Activated CD4-positive, alpha-beta memory T cell treated with anti-CD3 and anti-CD28 coated beads, Interleukin-2, amount 10 ng/mL, durations not matched to agents 7 days and 5 days (primary cell): ENCODE measurements at regions not wholly inside any gene's neighbourhood (a gene's known extent, or its start where the extent isn't known, plus 50 kb on each side); places are given as distances from the start of the nearest gene placed in this dataset.
"Not testable (repeated sequence)": the region's sequence is repeated elsewhere in the genome, so short reads cannot be mapped to it uniquely, and the experiment has no call there.

Source experiments
- CTCF ChIA-PET: fragments of 350-600 bp; sonication (Branson Sonifier 250); formaldehyde crosslinking; loops from one replicate; lab custom pipeline; 2021; ENCODE audit warnings: antibody characterized with exemption, inconsistent platforms; lab: Charles Lee
- POLR2A ChIA-PET: fragments of 350-600 bp; sonication (Branson Sonifier 250); formaldehyde crosslinking; loops from one replicate; lab custom pipeline; 2021; ENCODE audit warnings: antibody characterized with exemption; lab: Charles Lee
- DNase-seq: peaks from one replicate; pipeline ENCODE4 v3.0.0-alpha.2; 2020
- H3K27ac Mint-ChIP-seq: one replicate; pipeline ENCODE4 v1.8.0; 2021; ENCODE audit warnings: mild to moderate bottlenecking, mixed read lengths
- H3K27me3 Mint-ChIP-seq: one replicate; pipeline ENCODE4 v1.8.0; 2021; ENCODE audit warnings: mixed read lengths
- H3K36me3 Mint-ChIP-seq: one replicate; pipeline ENCODE4 v1.8.0; 2021; ENCODE audit warnings: low read depth, mixed read lengths
- H3K4me1 Mint-ChIP-seq: one replicate; pipeline ENCODE4 v1.8.0; 2021; ENCODE audit warnings: mixed read lengths
- H3K4me3 Mint-ChIP-seq: one replicate; pipeline ENCODE4 v1.8.0; 2021; ENCODE audit warnings: mild to moderate bottlenecking, mixed read lengths
- H3K9me3 Mint-ChIP-seq: one replicate; pipeline ENCODE4 v1.8.0; 2021; ENCODE audit warnings: mixed read lengths

DNA sequence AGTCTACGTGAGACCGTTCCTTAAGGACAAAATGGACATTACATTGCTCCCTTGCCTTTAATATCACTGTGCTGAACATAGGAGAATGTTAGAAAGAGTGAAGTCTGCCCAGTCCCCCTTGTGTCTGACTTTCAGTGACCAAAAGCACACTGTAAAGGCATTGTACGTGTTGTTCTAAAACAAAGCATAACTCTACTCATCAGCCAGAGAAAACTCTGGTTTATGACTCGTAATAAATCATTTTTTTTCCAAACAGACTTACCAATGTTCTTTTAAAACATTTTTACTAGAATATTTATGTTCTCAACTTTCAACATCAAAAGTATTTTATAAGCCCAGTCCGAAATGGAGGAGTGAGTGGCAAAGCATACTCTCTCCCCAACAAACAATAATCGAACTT lies 262.5 kb downstream of the GJA1 start:
- POLR2A ChIA-PET: no interaction called here
- H3K4me3 Mint-ChIP-seq: no peak overlapping the region
- H3K4me1 Mint-ChIP-seq: no peaks in the 10 kb centered on the region
- no peak for DNase-seq
- H3K27ac Mint-ChIP-seq: no peak overlapping the region
- H3K27me3 Mint-ChIP-seq: no peaks in the 10 kb centered on the region
- CTCF ChIA-PET: no interaction called here
- H3K36me3 Mint-ChIP-seq: no peaks in the 10 kb centered on the region
- no peaks in the 10 kb centered on the region for H3K9me3 Mint-ChIP-seq

- no peak overlapping the region for H3K27ac Mint-ChIP-seq
- H3K4me3 Mint-ChIP-seq: no peak overlapping the region
- no peak for DNase-seq
- H3K4me1 Mint-ChIP-seq: no peaks in the 10 kb centered on the region
- H3K36me3 Mint-ChIP-seq: no peaks in the 10 kb centered on the region
- no peaks in the 10 kb centered on the region for H3K27me3 Mint-ChIP-seq
- ChIA-PET CTCF (no interaction called here), POLR2A (no interaction called here)
- no peaks in the 10 kb centered on the region for H3K9me3 Mint-ChIP-seq
These were observed 263.2 kb downstream of the GJA1 start for GRCh38 chr6:121698617-121699016.

GRCh38 chr6:121703129-121703528 lies 267.7 kb downstream of the GJA1 start:
- H3K36me3 Mint-ChIP-seq, H3K27me3 Mint-ChIP-seq, H3K9me3 Mint-ChIP-seq, POLR2A ChIA-PET, H3K27ac Mint-ChIP-seq, H3K4me1 Mint-ChIP-seq, DNase-seq, H3K4me3 Mint-ChIP-seq, CTCF ChIA-PET: not testable (repeated sequence)

GRCh38 chr6:121711472-121711871 lies 276.0 kb downstream of the GJA1 start:
- ChIA-PET POLR2A (no interaction called here), CTCF (no interaction called here)
- no peak for DNase-seq
- H3K27me3 Mint-ChIP-seq: no peaks in the 10 kb centered on the region
- no peak overlapping the region for H3K4me3 Mint-ChIP-seq
- H3K36me3 Mint-ChIP-seq: no peaks in the 10 kb centered on the region
- no peaks in the 10 kb centered on the region for H3K9me3 Mint-ChIP-seq
- H3K27ac Mint-ChIP-seq: no peak overlapping the region
- H3K4me1 Mint-ChIP-seq: no peaks in the 10 kb centered on the region

DNA sequence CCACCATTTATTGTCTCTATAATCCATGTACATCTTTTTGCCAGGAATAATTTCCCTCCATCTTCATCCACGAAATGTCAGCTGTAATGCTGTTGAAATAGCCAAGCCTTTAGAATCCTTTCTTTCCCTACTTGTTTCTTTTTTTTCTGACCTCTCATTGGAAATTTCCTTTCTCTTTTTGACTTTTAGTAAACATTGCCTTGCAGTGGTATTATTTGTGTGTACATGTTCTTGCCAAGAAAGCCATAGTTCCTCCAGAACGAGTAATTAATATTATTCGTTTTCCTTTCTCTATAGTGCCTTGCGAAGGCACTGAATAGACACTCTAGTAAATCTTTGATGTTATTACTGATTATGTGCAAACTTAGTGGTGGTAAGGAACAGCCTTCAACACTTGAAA lies 282.2 kb downstream of the GJA1 start:
- CTCF ChIA-PET: no interaction called here
- H3K27ac Mint-ChIP-seq: no peak overlapping the region

DNA sequence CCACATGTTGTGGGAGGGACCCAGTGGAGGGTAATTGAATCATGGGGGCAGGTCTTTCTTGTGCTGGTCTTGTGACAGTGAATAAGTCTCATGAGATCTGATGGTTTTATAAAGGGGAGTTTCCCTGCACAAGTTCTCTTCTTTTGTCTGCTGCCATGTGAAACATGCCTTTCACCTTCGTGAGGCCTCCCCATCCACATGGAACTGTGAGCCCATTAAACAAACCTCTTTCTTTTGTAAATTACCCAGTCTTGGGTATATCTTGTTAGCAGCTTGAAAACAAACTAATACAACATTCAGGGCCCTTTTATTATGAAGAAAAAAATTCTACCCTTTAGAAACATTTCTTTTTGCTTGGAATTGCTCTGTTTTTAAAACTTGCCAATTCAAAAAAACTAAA lies 285.4 kb downstream of the GJA1 start:
- H3K27ac Mint-ChIP-seq, DNase-seq, CTCF ChIA-PET, H3K9me3 Mint-ChIP-seq, POLR2A ChIA-PET, H3K27me3 Mint-ChIP-seq, H3K4me1 Mint-ChIP-seq, H3K36me3 Mint-ChIP-seq, H3K4me3 Mint-ChIP-seq: not testable (repeated sequence)

More for the DNA sequence above, 282.2 kb downstream of the GJA1 start:
- Mint-ChIP-seq H3K4me3 (no peak overlapping the region), H3K36me3 (no peaks in the 10 kb centered on the region), H3K9me3 (no peaks in the 10 kb centered on the region), H3K4me1 (no peaks in the 10 kb centered on the region), H3K27me3 (no peaks in the 10 kb centered on the region)
- DNase-seq: no peak
- POLR2A ChIA-PET: no interaction called here

DNA sequence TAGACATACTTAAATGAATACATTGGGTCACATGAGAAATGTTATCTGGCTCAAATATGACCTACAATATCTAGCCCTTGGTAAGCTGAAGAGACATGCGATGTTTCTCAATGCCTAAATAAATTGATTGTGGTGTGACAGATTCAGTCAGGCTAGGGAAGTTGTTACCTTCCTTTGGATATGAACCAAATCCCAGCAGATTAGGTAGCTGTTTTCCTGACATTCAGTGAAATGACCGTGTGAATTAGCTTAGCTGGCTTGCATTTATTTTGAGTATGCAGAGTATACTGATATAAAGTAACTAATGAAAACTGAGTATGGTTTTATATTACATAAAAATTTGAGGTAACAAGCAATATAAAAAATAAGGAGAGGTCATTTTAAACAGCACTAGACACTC lies 288.2 kb downstream of the GJA1 start:
- Mint-ChIP-seq H3K4me3 (no peak overlapping the region), H3K27me3 (no peaks in the 10 kb centered on the region), H3K36me3 (no peaks in the 10 kb centered on the region), H3K4me1 (no peaks in the 10 kb centered on the region), H3K9me3 (no peaks in the 10 kb centered on the region), H3K27ac (no peak overlapping the region)
- ChIA-PET POLR2A (no interaction called here), CTCF (no interaction called here)
- no peak for DNase-seq

DNA sequence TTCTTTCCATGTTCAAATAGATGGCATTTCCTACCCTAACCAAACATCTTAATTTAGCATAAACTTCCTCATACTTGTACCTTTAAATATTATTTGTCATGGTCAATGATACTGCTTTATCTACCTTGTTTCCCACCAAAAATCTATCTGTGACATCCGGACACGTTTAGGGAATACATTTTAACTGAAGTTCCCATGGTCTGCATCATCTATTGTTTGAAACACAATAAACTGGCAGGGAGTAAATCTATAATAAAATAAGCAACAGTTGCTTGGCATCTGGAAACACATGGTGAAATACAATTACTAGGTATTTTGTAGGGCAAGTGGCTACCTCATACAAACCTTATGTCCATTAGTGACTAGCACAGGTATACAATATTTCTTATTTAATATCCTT lies 289.1 kb downstream of the GJA1 start:
- ChIA-PET CTCF (no interaction called here), POLR2A (no interaction called here)
- no peaks in the 10 kb centered on the region for H3K36me3 Mint-ChIP-seq
- no peaks in the 10 kb centered on the region for H3K27me3 Mint-ChIP-seq
- H3K27ac Mint-ChIP-seq: no peak overlapping the region
- no peak for DNase-seq
- H3K4me1 Mint-ChIP-seq: no peaks in the 10 kb centered on the region
- H3K9me3 Mint-ChIP-seq: no peaks in the 10 kb centered on the region
- H3K4me3 Mint-ChIP-seq: no peak overlapping the region

GRCh38 chr6:121726596-121726995 lies 291.1 kb downstream of the GJA1 start:
- Mint-ChIP-seq H3K27me3 (no peaks in the 10 kb centered on the region), H3K4me1 (no peaks in the 10 kb centered on the region), H3K4me3 (no peak overlapping the region), H3K9me3 (no peaks in the 10 kb centered on the region), H3K27ac (no peak overlapping the region), H3K36me3 (no peaks in the 10 kb centered on the region)
- ChIA-PET CTCF (no interaction called here), POLR2A (no interaction called here)
- DNase-seq: no peak

GRCh38 chr6:121730616-121731015 lies 295.2 kb downstream of the GJA1 start:
- Mint-ChIP-seq H3K27me3 (no peaks in the 10 kb centered on the region), H3K4me1 (no peaks in the 10 kb centered on the region), H3K4me3 (no peak overlapping the region), H3K36me3 (no peaks in the 10 kb centered on the region), H3K9me3 (no peaks in the 10 kb centered on the region), H3K27ac (no peak overlapping the region)
- ChIA-PET POLR2A (no interaction called here), CTCF (no interaction called here)
- no peak for DNase-seq

- Mint-ChIP-seq H3K4me3 (no peak overlapping the region), H3K9me3 (no peaks in the 10 kb centered on the region), H3K4me1 (no peaks in the 10 kb centered on the region), H3K27me3 (no peaks in the 10 kb centered on the region), H3K27ac (no peak overlapping the region), H3K36me3 (no peaks in the 10 kb centered on the region)
- CTCF ChIA-PET: no interaction called here
- no peak for DNase-seq
- POLR2A ChIA-PET: no interaction called here
These were observed 295.9 kb downstream of the GJA1 start for GRCh38 chr6:121731381-121731780.

- Mint-ChIP-seq H3K36me3 (no peaks in the 10 kb centered on the region), H3K9me3 (no peaks in the 10 kb centered on the region), H3K4me1 (no peaks in the 10 kb centered on the region), H3K27ac (no peak overlapping the region), H3K27me3 (no peaks in the 10 kb centered on the region), H3K4me3 (no peak overlapping the region)
- no peak for DNase-seq
- ChIA-PET CTCF (no interaction called here), POLR2A (no interaction called here)
These were observed 297.2 kb downstream of the GJA1 start for GRCh38 chr6:121732641-121733040.

GRCh38 chr6:121733234-121733633 lies 297.8 kb downstream of the GJA1 start:
- ChIA-PET POLR2A (no interaction called here), CTCF (no interaction called here)
- H3K4me1 Mint-ChIP-seq: no peaks in the 10 kb centered on the region
- no peaks in the 10 kb centered on the region for H3K36me3 Mint-ChIP-seq
- no peak overlapping the region for H3K27ac Mint-ChIP-seq
- DNase-seq: no peak
- no peaks in the 10 kb centered on the region for H3K9me3 Mint-ChIP-seq
- no peaks in the 10 kb centered on the region for H3K27me3 Mint-ChIP-seq
- H3K4me3 Mint-ChIP-seq: no peak overlapping the region

GRCh38 chr6:121740188-121740587 lies 304.7 kb downstream of the GJA1 start:
- H3K36me3 Mint-ChIP-seq, H3K4me3 Mint-ChIP-seq, DNase-seq, H3K4me1 Mint-ChIP-seq, H3K9me3 Mint-ChIP-seq, CTCF ChIA-PET, H3K27me3 Mint-ChIP-seq, H3K27ac Mint-ChIP-seq, POLR2A ChIA-PET: not testable (repeated sequence)

- Mint-ChIP-seq H3K36me3 (no peaks in the 10 kb centered on the region), H3K27ac (no peak overlapping the region), H3K9me3 (no peaks in the 10 kb centered on the region), H3K27me3 (no peaks in the 10 kb centered on the region), H3K4me1 (no peaks in the 10 kb centered on the region), H3K4me3 (no peak overlapping the region)
- no peak for DNase-seq
- POLR2A ChIA-PET: no interaction called here
- CTCF ChIA-PET: interaction anchor here (0.7 kb wide), 1 partner anchor 22 kb away, joined by 3 read pairs; no protein-coding TSS in a partner anchor
These were observed 308.2 kb downstream of the GJA1 start for GRCh38 chr6:121743691-121744090.
